ENCODE measurements at regions not wholly inside any gene's neighbourhood (a gene's known extent, or its start where the extent isn't known, plus 50 kb on each side); places are given as distances from the start of the nearest gene placed in this dataset.

DNA sequence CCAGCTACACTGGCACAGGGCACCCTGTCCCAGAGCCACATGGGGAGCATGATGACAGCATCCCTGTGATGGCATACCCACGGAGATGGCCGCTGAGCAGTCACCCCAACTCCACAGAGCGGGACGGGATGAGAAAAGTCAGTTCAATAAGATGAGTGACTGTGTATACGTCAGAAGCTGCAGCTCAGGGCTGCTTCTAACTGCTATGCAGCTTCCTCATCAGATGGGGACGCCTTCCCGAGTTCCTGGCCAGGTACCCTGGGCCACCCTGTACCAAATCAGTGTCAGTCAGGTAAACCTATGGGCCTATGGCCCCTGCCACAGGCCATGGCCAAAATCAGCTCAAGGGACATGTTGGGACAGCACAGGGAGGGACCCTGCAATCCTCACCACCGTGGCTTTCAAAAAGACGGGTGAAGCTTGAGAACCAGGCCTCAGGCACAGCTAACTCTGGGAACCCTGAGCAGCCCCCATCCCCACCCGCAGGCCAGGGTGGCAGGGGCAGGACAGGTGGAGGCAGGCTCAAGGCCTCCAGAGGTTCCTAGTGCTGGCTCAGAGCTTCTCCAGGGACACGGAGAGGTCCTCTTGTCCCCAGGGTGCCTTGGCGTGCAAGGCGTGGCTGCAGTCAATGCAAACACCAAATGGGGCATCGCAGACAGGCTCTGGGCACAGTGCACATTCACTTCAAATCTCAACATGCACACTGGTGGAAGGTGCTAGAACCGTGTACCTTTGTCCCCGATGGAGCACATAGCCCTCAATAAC lies 122.4 kb downstream of the TUBA3C start:
- TF ChIP-seq, protein P1, sequence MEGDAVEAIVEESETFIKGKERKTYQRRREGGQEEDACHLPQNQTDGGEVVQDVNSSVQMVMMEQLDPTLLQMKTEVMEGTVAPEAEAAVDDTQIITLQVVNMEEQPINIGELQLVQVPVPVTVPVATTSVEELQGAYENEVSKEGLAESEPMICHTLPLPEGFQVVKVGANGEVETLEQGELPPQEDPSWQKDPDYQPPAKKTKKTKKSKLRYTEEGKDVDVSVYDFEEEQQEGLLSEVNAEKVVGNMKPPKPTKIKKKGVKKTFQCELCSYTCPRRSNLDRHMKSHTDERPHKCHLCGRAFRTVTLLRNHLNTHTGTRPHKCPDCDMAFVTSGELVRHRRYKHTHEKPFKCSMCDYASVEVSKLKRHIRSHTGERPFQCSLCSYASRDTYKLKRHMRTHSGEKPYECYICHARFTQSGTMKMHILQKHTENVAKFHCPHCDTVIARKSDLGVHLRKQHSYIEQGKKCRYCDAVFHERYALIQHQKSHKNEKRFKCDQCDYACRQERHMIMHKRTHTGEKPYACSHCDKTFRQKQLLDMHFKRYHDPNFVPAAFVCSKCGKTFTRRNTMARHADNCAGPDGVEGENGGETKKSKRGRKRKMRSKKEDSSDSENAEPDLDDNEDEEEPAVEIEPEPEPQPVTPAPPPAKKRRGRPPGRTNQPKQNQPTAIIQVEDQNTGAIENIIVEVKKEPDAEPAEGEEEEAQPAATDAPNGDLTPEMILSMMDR (conservative IDR thresholded peaks at IDR 0.05; ENCODE audit: low read depth in 2 of 2) = no peak
- TF ChIP-seq JUNB (IDR thresholded peaks at IDR 0.05; ENCODE audit: unreplicated experiment) (no peak), EZH2 (IDR thresholded peaks at IDR 0.05; ENCODE audit: low read depth, unreplicated experiment) (no peak), POLR2AphosphoS5 (IDR thresholded peaks at IDR 0.05; ENCODE audit: low read depth) (no peak), CREB1 (CRISPR knock-in tag; IDR thresholded peaks at IDR 0.05; ENCODE audit: low read depth) (no peak), STAT1 (IDR thresholded peaks at IDR 0.05; ENCODE audit: unreplicated experiment) (no peak), EZH2phosphoT487 (IDR thresholded peaks at IDR 0.05; ENCODE audit: unreplicated experiment) (no peak), NANOG (IDR thresholded peaks at IDR 0.05; ENCODE audit: borderline replicate concordance) (no peak)
- TF ChIP-seq, protein P2, sequence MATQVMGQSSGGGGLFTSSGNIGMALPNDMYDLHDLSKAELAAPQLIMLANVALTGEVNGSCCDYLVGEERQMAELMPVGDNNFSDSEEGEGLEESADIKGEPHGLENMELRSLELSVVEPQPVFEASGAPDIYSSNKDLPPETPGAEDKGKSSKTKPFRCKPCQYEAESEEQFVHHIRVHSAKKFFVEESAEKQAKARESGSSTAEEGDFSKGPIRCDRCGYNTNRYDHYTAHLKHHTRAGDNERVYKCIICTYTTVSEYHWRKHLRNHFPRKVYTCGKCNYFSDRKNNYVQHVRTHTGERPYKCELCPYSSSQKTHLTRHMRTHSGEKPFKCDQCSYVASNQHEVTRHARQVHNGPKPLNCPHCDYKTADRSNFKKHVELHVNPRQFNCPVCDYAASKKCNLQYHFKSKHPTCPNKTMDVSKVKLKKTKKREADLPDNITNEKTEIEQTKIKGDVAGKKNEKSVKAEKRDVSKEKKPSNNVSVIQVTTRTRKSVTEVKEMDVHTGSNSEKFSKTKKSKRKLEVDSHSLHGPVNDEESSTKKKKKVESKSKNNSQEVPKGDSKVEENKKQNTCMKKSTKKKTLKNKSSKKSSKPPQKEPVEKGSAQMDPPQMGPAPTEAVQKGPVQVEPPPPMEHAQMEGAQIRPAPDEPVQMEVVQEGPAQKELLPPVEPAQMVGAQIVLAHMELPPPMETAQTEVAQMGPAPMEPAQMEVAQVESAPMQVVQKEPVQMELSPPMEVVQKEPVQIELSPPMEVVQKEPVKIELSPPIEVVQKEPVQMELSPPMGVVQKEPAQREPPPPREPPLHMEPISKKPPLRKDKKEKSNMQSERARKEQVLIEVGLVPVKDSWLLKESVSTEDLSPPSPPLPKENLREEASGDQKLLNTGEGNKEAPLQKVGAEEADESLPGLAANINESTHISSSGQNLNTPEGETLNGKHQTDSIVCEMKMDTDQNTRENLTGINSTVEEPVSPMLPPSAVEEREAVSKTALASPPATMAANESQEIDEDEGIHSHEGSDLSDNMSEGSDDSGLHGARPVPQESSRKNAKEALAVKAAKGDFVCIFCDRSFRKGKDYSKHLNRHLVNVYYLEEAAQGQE (IDR thresholded peaks at IDR 0.05; ENCODE audit: unreplicated experiment) = no peak
- TF ChIP-seq, protein P3, sequence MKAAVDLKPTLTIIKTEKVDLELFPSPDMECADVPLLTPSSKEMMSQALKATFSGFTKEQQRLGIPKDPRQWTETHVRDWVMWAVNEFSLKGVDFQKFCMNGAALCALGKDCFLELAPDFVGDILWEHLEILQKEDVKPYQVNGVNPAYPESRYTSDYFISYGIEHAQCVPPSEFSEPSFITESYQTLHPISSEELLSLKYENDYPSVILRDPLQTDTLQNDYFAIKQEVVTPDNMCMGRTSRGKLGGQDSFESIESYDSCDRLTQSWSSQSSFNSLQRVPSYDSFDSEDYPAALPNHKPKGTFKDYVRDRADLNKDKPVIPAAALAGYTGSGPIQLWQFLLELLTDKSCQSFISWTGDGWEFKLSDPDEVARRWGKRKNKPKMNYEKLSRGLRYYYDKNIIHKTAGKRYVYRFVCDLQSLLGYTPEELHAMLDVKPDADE (IDR thresholded peaks at IDR 0.05) = no peak

All from GM23338 (cell line).